Kidney epithelial cell (primary cell): ENCODE measurements at regions not wholly inside any gene's neighbourhood (a gene's known extent, or its start where the extent isn't known, plus 50 kb on each side); places are given as distances from the start of the nearest gene placed in this dataset.

Source experiments
- DNase-seq: peaks from one replicate; pipeline ENCODE4 v3.0.0-alpha.2; 2010; ENCODE audit warnings: low read depth
- H3K27me3 ChIP-seq: 2 replicates; pipeline ENCODE4 v1.6.0; 2011; ENCODE audit warnings: low read length; ENCODE audit not compliant: control insufficient read depth, insufficient read depth
- H3K36me3 ChIP-seq: 2 replicates; pipeline ENCODE4 v1.5.1; 2011; ENCODE audit warnings: low read length; ENCODE audit not compliant: control insufficient read depth, insufficient read depth
- H3K4me3 ChIP-seq: 2 replicates; pipeline ENCODE4 v1.5.1; 2011; ENCODE audit warnings: low read depth, mild to moderate bottlenecking, control low read depth, low read length
- TF ChIP-seq, protein P1 (sequence below): IDR thresholded peaks from 2 replicates; pipeline ENCODE4 v1.5.1; 2011; ENCODE audit warnings: mild to moderate bottlenecking, moderate library complexity, low read length, control low read depth, inconsistent platforms; ENCODE audit not compliant: insufficient read depth, poor library complexity, severe bottlenecking

DNA sequence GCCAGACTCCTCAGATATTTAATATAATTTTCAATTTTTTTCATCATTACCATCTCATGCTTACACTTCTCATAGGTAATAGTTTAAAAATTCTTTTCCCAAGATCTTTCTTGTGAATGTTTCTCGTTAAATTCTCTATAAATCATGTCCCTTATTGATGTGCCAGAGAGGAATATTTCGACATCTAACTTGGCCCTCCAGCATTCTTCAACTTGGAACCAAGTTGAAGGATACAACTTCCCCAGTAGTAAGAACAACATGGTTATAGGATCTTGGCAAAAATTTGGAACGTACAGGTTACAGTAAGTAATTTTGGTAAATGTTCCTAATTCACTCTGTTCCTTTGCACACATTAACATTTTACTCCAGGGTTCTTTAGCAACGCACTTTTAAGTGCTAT lies 731.8 kb downstream of the CDH11 start:
- no peaks in the 10 kb centered on the region for H3K27me3 ChIP-seq
- TF ChIP-seq, protein P1, sequence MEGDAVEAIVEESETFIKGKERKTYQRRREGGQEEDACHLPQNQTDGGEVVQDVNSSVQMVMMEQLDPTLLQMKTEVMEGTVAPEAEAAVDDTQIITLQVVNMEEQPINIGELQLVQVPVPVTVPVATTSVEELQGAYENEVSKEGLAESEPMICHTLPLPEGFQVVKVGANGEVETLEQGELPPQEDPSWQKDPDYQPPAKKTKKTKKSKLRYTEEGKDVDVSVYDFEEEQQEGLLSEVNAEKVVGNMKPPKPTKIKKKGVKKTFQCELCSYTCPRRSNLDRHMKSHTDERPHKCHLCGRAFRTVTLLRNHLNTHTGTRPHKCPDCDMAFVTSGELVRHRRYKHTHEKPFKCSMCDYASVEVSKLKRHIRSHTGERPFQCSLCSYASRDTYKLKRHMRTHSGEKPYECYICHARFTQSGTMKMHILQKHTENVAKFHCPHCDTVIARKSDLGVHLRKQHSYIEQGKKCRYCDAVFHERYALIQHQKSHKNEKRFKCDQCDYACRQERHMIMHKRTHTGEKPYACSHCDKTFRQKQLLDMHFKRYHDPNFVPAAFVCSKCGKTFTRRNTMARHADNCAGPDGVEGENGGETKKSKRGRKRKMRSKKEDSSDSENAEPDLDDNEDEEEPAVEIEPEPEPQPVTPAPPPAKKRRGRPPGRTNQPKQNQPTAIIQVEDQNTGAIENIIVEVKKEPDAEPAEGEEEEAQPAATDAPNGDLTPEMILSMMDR = no peak
- no peak for DNase-seq
- no peak overlapping the region for H3K4me3 ChIP-seq
- H3K36me3 ChIP-seq = no peaks in the 10 kb centered on the region

DNA sequence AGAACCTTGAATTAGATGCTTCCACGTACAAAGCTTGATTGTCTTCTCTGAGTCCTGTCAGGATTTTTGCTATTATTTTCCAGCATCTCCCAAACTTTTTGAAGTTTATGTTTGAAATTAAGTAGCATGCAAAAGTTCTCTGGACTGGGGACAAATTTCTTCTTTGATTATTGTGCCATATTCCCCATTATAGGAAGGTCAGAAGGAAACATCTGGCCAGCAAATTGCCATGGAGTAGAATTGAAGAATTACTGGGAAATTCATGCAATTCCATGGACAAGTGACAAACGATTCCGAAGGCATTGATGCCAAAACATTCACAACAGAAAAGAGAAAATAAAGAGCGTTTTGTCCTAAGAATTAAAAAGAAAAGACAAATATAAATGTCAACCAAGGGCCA lies 737.2 kb downstream of the CDH11 start:
- TF ChIP-seq, protein P1 = no peak
- Histone ChIP-seq H3K27me3 (no peaks in the 10 kb centered on the region), H3K4me3 (no peak overlapping the region), H3K36me3 (no peaks in the 10 kb centered on the region)
- no peak for DNase-seq

DNA sequence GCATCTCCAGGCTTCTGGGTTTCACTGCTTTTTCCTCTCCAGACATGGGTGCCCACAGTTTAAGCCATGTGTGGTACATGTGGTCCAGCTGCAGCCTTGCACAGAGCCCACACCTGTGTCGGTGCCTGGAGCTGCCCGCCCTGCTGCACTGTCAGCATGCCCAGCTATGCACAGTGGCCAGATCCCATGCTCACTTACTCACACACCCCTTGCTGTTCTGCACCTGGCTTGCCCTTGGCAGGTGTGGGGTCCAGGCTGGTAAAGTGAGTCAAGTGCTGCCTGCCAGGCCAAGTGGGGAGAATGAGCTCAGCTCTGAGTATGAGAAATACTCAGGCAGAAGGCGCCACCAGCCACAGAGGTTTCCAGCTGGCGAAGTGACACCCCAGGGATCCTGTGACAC lies 739.9 kb downstream of the CDH11 start:
- H3K4me3 ChIP-seq = no peak overlapping the region
- DNase-seq = no peak
- H3K36me3 ChIP-seq = no peaks in the 10 kb centered on the region
- TF ChIP-seq, protein P1 = no peak
- no peaks in the 10 kb centered on the region for H3K27me3 ChIP-seq

DNA sequence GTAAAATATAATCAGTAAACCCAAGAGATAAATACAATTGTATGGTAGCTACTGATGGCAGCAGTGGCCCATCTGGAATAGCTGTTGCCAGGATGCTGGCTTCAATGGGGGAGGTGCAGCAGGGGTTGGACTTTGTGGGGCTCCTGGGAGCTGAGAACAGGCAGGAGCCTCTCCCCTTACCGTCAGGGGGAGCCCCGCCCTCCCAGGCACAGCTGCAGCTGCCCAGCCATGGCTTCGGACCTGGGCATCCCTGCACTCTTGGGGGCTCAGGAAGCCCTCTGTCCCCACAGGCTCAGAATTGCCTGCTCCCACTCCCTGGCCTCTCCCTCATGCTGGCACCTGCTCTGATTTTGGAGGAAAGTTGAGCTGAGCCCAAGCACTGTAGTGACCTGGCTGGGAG lies 741.1 kb downstream of the CDH11 start:
- Histone ChIP-seq H3K36me3 (no peaks in the 10 kb centered on the region), H3K27me3 (no peaks in the 10 kb centered on the region)

DNA sequence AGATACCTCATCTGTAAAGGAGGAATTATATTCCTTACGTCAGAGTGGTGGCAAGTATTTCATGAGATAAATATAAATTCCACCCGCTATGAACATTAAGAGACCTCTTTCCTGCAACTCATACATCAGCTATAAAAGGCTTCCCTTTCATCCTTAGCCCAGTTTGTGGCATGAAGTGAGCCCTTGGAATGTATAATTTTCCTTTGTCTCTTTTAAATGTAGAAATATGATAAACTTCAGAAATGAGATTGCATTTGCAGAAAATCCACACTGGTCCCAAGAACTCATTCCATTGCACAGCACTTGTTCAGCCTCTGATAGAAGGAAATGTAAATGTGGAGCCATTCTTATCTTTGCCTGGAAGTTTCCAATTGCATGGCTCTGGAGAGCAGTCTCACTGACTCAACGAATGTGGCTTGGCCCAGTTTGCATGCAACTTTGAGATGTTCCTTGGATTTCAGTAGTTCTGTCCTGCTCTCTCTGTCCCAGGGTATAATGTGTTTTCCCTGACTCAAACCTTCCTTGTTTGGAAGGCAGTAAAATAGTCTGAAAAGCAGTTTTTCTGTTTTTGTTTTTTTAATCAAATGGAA lies 746.4 kb downstream of the CDH11 start:
- Histone ChIP-seq H3K27me3 (no peaks in the 10 kb centered on the region), H3K4me3 (no peak overlapping the region), H3K36me3 (no peaks in the 10 kb centered on the region)
- TF ChIP-seq, protein P1 = no peak
- no peak for DNase-seq

More for the DNA sequence above, 741.1 kb downstream of the CDH11 start:
- H3K4me3 ChIP-seq = no peak overlapping the region
- TF ChIP-seq, protein P1 = no peak
- no peak for DNase-seq

DNA sequence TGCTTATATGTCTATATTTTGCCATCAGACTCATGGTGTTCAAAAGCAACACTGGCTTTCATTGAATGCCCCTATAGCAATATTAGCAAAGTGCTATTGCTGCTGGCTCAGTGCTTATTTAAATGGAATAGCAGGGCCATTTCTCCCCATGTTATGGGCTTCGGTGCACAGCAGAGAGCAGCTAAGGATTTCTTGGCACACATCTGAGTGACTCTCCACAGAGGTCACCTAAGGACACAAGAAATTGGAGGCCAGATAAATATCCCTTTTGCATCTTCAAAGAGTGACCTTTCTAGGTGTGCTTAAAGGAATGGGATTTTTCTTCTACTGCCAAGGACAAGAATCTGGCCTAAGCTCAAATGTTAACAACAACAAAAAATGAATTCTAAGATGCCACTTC lies 751.8 kb downstream of the CDH11 start:
- no peak overlapping the region for H3K4me3 ChIP-seq
- H3K27me3 ChIP-seq = no peaks in the 10 kb centered on the region
- TF ChIP-seq, protein P1 = no peak
- H3K36me3 ChIP-seq = no peaks in the 10 kb centered on the region
- no peak for DNase-seq
